ENCODE measurements at regions not wholly inside any gene's neighbourhood (a gene's known extent, or its start where the extent isn't known, plus 50 kb on each side); places are given as distances from the start of the nearest gene placed in this dataset.

DNA sequence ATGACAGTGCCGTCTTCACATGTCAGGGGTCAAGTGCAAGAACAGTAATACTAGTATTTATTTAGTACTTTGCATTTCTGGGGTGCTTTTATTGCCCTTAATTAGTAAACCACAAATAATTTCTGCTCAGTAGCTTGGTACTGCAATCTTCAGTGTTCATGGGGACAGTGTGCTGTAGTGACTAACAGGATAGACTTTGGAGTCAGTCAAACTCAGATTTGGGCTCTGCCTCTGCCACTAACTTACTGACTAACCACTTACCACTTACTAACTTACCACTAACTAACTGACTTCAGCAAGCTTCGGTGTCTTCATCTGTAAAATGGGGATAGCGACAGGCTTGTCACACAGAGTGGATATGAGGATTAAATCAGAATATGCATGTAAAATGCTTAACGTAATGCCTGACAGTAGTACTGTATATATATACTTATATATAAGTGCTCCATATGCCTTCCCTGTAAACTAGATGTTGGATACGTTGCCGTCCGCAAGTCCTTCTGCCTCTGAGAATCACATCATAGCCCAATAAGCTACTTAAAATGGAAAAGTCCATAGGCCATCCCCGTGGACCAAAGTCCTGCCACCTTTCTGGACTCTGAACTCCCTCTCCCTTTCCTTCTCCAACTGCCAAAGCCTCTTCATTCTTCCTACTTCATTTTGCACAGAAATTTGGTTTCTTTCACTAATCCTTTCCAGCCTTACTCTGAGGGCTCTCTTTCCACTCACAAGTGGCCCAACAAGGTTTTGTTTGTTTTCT lies 158.1 kb downstream of the ZIC5 start (continued):
- TF ChIP-seq SP1 (IDR thresholded peaks at IDR 0.05; ENCODE audit: low read depth, low read length), result no peak

All from H1 (cell line).